Frontal cortex (tissue), 3 donors: ENCODE measurements at regions not wholly inside any gene's neighbourhood (a gene's known extent, or its start where the extent isn't known, plus 50 kb on each side); places are given as distances from the start of the nearest gene placed in this dataset.

Experiments
- DNase-seq, 2 donors: peaks; one replicate each; pipeline ENCODE4 v3.0.0; 2012; ENCODE audit warnings: low spot score in 2 of 2
- FAIRE-seq: peaks from 2 replicates; lab custom pipeline; 2012; peaks lifted over from hg19 to GRCh38; lab: Jason Lieb, UNC
- donor health status: control.
- donor health status: control.
- donor health status: control.

GRCh38 chr12:92089559-92089958 is 56.1 kb downstream of the BTG1 start:
- DNase-seq: no peak
- no peak for FAIRE-seq

DNA sequence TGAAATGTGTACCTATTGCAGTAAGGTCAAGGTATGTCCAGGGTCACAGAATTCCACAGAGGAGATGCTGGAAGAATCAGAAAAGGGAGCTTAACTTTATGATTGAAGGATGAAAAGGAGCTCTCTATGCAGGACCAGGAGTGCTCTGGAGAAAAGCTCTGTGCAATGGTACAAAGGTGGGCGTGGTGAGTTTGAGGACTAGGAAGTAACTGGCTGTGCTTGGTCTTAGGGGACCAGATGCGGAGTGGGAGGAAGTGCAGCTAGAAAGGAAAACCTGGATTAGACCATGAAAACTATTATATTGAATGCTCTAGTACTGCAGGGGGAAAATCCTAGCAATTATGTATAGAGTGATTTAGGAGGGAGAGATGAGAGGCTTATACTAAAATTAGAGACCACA is 56.8 kb downstream of the BTG1 start:
- FAIRE-seq (no peak), DNase-seq (no peak)

GRCh38 chr12:92085736-92086040 is 60.0 kb downstream of the BTG1 start:
- DNase-seq (no peak), FAIRE-seq (no peak)

DNA sequence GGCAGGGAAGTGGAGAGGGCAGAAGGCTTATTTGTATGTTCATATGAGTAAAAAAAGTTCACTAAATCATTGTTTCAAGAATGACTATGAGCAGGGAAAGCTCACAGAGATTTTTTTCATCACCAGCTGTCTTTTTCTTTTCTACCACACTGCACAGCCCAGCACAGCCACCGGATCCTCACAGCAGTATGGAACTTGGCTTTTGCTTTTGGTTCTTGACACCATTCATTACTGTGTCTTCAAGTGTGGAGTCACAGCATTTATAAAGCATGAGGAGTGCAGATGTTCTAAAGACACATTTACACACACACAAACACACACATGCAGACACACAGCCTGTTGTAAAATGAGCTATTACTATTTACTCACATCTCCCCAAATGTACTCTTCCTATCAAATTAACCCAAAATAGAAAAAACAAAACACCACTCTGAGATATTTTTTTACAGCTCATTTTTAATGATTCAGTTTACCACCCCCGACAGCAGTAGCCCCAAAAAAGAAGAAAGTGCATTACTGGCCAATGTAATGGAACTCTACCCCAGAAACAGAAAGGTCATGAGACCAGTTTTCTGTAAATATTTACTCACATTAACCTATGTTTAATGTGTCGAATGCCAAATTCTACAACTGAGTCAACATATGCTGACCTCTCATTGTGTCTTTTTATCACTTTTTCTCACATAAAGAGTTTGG is 60.5 kb downstream of the BTG1 start:
- no peak for DNase-seq
- FAIRE-seq: no peak

GRCh38 chr12:92080911-92081285 is 64.7 kb downstream of the BTG1 start:
- FAIRE-seq: no peak

DNA sequence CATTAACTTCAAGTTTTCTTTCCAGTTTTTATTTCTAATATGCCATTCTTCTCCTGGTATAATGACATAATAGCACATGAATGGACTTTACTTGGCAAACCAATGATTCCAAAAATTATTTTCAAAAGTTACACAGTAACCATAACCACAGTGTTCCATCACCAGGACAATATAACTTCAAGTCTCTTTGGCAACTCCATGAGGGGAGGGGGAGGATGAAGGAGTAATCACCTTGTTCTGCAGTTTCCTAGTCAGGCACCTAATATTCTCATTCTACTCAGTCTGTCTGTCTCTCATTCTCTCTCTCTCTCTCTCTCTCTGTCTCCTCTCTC is 66.6 kb downstream of the BTG1 start:
- DNase-seq (no peak), FAIRE-seq (no peak)

More at GRCh38 chr12:92080911-92081285, 64.7 kb downstream of the BTG1 start:
- no peak for DNase-seq

GRCh38 chr12:92078167-92079053 is 67.2 kb downstream of the BTG1 start:
- no peak for DNase-seq

GRCh38 chr12:92077530-92077929 is 68.1 kb downstream of the BTG1 start:
- no peak for FAIRE-seq
- no peak for DNase-seq

More at GRCh38 chr12:92078167-92079053, 67.2 kb downstream of the BTG1 start:
- no peak for FAIRE-seq

DNA sequence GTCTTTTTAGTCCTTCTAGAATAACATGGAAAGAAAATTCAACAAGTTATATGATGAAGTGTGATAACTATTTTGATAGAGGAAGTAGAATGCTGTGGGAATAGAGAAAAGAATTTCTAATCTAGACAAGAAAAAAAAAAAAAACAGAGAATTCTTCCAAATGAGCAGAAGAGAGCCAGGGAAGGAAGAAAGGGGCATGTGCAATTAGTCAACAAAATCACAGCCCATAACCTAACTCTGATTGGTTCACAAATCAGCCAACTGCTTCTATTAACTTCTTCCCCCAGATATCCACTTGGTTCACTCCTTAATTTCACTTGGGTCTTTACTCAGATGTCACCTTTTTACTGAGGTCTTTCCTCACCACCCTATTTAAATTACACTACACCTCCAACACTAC is 69.5 kb downstream of the BTG1 start:
- DNase-seq (no peak), FAIRE-seq (no peak)

DNA sequence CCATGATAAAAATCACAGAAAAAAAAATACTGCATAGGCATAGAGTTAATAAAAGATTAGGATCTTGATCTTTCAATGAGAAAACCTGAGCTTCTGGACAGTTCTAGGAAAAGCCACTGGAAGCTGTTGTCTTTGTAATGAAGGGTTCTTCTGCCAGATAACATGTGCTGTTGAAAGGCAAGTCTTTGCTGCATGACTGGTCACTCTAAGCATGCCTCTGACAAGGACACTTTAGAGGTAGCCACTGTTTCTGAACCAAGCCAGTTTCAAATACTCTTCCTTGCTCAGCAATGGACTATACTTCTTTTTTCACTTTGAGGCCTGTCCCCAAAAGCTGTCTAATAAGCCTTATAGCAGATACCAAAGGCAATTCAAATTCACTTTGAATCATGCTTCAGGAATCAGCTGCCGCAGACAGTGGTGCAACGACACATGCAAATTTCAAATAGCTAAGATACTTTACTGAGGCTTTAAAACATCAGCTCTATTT is 70.2 kb downstream of the BTG1 start:
- FAIRE-seq (no peak), DNase-seq (no peak)

- no peak for FAIRE-seq
- no peak for DNase-seq
Measured at GRCh38 chr12:92074889-92075288, 70.8 kb downstream of the BTG1 start.

DNA sequence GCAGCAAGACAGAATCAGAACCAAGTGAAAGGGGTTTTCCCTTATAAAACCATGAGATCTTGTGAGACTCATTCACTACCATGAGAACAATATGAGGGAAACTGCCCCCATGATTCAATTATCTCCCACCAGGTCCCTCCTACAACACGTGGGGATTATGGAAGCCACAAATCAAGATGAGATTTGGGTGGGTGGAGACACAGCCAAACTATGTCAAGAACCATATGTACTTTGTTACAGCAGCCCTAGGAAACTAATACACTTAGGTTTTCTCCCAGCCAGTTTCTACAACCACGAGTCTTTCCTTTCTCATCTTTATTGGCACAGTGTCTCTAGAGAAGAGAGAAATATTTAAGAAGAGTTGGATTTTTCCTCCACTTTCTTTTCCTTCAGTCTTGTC is 72.6 kb downstream of the BTG1 start:
- DNase-seq (no peak), FAIRE-seq (no peak)

DNA sequence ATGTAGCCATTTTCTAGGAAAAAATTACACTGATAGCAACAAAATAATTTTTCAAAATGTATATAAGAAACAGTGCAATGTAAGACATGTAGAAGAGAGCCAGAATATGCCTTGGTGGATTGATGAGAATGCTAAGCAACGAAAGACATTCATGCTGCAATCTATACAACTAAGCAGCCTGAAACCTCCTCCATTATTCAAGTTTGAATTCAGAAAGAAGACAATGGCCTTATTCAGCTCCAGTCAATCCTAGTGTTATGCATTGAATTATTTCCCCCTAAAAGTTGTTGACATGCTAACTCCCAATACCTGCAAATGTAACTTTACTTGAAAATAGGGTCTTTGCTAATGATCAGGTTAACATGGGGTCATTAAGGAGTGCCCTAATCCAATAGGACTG is 73.5 kb downstream of the BTG1 start:
- no peak for FAIRE-seq
- no peak for DNase-seq

GRCh38 chr12:92070864-92071445 is 74.7 kb downstream of the BTG1 start:
- DNase-seq (no peak), FAIRE-seq (no peak)

DNA sequence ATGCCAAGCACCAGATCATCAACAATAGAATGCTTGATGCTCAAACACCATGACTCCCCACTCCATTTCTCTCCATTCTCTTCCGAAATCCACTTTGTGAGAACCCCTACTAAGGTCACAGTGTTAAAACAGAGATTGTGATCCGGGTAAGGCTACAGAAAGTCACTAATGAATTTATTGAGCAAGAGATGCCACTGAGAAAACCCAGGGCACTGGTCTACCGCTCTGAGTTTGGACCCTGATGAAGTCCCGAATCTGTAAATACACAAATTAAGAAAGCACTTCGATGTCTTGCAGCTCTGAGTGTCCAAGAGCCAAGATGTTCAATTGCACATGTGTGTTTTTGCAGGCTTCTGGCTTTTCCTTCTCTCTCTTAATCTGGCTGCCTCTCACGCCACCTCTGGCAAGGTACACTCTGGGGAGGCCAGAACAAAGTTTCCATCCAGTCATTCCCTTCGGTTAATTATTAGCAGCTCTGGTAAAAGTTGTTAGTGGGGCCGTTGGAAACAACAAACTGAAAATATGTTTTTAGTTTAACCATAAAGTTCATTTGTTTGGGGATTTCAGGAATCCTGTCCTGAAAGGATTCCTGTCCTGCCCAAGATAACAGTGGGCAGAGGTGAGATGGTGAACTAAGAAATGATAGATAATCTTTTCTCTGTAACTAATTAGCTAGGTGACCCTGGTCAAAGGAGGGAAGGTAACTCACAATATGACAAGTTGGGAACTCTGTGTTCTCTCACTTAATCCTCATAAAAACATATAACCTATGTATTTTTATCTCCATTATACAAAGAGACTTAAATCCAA is 75.4 kb downstream of the BTG1 start:
- DNase-seq (no peak), FAIRE-seq (no peak)

- no peak for DNase-seq
- FAIRE-seq: no peak
Measured at GRCh38 chr12:92068459-92068858, 77.2 kb downstream of the BTG1 start.

GRCh38 chr12:92065639-92066038 is 80.0 kb downstream of the BTG1 start:
- FAIRE-seq (no peak), DNase-seq (no peak)

DNA sequence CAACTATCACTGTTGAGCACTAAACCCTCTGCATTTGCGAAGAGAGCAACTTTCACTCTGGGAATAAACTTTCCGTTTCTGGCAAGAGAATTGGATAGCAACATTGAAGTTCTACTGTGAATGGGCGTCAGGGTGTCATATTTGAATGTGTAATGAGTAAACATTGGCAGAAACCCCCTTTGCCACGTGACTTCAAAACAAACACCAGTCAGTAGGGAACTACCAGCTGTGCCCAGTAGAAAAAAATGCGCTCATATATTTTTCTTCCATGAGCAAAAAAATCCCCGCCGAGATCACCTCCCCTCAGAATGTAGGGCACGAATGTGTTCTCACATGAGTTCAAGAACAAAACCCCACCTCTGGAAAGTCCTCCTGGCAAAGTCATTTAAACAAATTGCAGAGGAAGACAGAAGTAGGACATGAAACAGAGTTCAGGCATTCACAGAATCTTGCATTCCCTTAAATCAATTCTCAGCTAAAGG is 80.6 kb downstream of the BTG1 start:
- DNase-seq (no peak), FAIRE-seq (no peak)

DNA sequence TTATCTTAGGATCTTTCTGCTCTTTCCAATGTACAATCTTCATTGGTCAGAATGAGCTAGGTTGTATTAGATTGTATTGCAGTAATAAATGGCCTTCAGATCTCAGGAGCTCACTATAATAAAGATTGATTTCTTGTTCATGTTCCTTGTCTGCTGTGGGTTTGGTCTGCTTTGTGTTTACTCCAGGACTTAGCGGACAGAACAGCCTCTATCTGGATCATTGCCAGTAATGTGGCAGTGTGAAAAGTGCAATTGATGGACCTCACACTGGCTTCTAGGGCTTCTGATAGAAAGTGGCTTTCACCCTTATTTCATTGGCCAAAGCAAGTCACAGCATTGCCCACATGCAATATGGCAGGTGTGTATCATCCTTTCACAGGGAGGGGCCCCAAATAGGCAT is 81.2 kb downstream of the BTG1 start:
- no peak for FAIRE-seq
- no peak for DNase-seq

- no peak for FAIRE-seq
- DNase-seq: no peak
Measured at GRCh38 chr12:92063641-92064040, 82.0 kb downstream of the BTG1 start.
